Testis (tissue), 2 donors: ENCODE measurements at regions not wholly inside any gene's neighbourhood (a gene's known extent, or its start where the extent isn't known, plus 50 kb on each side); places are given as distances from the start of the nearest gene placed in this dataset.

Experiments used
- POLR2A ChIP-seq: fragments of 450-650 bp; IDR thresholded peaks from one replicate; pipeline ENCODE4 v1.6.1; 2017; ENCODE audit warnings: antibody characterized with exemption, mild to moderate bottlenecking, moderate library complexity
- TF ChIP-seq, protein P1 (sequence below), 3 experiments: fragments of 450-650 bp in 2 of 3; fragments of 200-600 bp in 1 of 3; sonication (generic) in 1 of 3; IDR thresholded peaks; one replicate each; pipeline ENCODE4 v1.5.1; 2016 to 2019; ENCODE audit warnings: antibody characterized with exemption in 3 of 3, mild to moderate bottlenecking in 2 of 3, moderate library complexity in 1 of 3

DNA sequence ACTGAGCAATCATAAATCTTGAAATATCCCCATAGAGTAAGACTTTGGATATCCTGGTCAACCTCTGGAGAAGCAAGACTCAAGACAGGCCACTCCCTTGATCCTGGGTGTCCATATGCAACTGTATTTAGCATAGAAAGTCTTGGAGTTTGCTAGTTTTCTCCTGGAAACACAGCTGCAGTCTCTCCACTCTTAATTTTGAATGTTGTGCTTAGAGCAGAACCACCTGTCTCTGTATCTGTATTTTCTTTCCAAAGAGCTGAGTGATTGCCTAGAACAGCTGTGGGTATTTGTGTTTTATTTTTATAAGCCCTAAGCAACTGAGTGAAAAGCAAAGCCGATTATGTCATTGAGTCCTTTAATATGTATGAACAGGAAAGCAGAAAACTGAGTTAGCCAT lies 64.1 kb upstream of the ADAM23 start:
- TF ChIP-seq, protein P1, sequence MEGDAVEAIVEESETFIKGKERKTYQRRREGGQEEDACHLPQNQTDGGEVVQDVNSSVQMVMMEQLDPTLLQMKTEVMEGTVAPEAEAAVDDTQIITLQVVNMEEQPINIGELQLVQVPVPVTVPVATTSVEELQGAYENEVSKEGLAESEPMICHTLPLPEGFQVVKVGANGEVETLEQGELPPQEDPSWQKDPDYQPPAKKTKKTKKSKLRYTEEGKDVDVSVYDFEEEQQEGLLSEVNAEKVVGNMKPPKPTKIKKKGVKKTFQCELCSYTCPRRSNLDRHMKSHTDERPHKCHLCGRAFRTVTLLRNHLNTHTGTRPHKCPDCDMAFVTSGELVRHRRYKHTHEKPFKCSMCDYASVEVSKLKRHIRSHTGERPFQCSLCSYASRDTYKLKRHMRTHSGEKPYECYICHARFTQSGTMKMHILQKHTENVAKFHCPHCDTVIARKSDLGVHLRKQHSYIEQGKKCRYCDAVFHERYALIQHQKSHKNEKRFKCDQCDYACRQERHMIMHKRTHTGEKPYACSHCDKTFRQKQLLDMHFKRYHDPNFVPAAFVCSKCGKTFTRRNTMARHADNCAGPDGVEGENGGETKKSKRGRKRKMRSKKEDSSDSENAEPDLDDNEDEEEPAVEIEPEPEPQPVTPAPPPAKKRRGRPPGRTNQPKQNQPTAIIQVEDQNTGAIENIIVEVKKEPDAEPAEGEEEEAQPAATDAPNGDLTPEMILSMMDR (IDR thresholded peaks at IDR 0.05), result no peak
- TF ChIP-seq POLR2A, result no peak
